Epithelial cell of esophagus (primary cell): ENCODE measurements at regions not wholly inside any gene's neighbourhood (a gene's known extent, or its start where the extent isn't known, plus 50 kb on each side); places are given as distances from the start of the nearest gene placed in this dataset.

Experiments
- DNase-seq: peaks from one replicate; pipeline ENCODE4 v3.0.0; 2010; ENCODE audit warnings: low read depth
- H3K4me3 ChIP-seq: 2 replicates; pipeline ENCODE4 v1.5.1; 2011; ENCODE audit warnings: mild to moderate bottlenecking, low read length, control low read depth
- CTCF ChIP-seq: IDR thresholded peaks from 2 replicates; pipeline ENCODE4 v1.5.1; 2011; ENCODE audit warnings: low read depth, mild to moderate bottlenecking, low read length, control low read depth, inconsistent platforms; ENCODE audit not compliant: insufficient read depth; ENCODE audit errors: missing control alignments

DNA sequence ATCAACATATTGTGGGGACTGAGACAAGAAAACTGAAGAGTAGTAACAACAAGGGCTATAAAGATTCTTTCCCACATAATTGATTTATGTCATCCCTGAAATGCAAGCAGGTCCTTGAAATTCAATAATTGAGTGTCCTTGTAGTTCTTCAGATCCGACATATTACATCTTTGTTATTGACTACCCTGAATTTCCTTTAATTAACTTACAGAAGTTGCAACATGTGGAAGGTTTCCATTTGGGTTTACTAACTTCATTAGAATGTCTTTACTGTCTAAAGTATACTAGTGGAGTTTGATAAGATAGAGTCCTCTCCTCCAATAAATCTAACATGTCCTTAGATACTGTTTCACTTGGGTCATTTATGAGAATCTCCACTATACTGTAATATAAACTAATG lies 951.8 kb downstream of the SLC6A15 start:
- no peak for TF ChIP-seq CTCF
- no peak overlapping the region for H3K4me3 ChIP-seq
- no peak for DNase-seq

DNA sequence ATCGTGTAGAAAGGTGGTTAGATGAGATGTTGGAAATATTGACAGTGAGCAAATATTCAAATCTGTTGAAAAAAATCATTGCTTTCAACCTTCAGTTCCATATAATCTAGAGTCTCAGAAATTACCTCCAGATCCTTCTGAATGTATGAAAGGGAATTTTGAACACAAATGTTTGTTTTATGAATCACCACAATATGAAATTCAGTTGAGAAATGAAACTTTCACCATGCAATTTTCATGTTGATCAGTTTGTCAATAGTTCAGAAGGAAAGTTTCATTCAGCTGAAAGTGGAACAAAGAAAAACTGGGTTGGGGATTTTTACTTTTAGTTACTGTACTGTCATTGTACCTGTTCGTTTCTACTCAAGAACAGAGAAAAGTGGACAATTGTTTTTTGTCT lies 953.6 kb downstream of the SLC6A15 start:
- no peak overlapping the region for H3K4me3 ChIP-seq
- no peak for TF ChIP-seq CTCF

GRCh38 chr12:83954956-83955601 lies 957.5 kb downstream of the SLC6A15 start:
- DNase-seq = peak; percentile 34
- no peak overlapping the region for H3K4me3 ChIP-seq
- TF ChIP-seq CTCF = peak; percentile 57

More for the DNA sequence above, 953.6 kb downstream of the SLC6A15 start:
- peak; percentile 33 for DNase-seq

GRCh38 chr12:83954071-83954789 lies 958.4 kb downstream of the SLC6A15 start:
- DNase-seq = no peak
- TF ChIP-seq CTCF = no peak
- H3K4me3 ChIP-seq = no peak overlapping the region

DNA sequence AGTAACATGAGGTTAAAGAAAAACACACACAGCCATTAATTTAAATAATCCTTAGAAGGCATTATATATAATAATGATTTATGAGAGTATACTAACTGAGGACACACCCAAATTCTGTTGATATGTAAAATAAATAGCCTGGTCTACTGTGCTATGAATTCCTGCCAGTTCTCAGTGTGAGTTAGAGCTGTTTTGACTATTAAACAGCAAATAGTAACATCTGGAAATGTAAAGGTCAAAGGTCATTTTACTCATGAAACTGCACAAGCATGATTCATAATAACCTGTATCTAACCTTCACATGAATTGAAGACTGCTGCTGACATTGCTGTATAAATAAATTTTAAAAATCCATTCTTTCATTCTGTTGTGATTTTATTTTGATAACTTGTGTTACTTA lies 966.7 kb downstream of the SLC6A15 start:
- H3K4me3 ChIP-seq = no peak overlapping the region
- TF ChIP-seq CTCF = no peak
- DNase-seq = peak; percentile 66

- DNase-seq = no peak
- TF ChIP-seq CTCF = no peak
- H3K4me3 ChIP-seq = no peak overlapping the region
Observed at GRCh38 chr12:83939718-83940117, 972.9 kb downstream of the SLC6A15 start.
